SK-N-SH (cell line): ENCODE measurements at regions not wholly inside any gene's neighbourhood (a gene's known extent, or its start where the extent isn't known, plus 50 kb on each side); places are given as distances from the start of the nearest gene placed in this dataset.
A peak's percentile ranks its signal among the peaks of the same experiment; 100 is the strongest.

Experiments used
- CTCF ChIA-PET: fragments of 300-600, 350-600 bp; formaldehyde crosslinking; extraction: SDS; loops from one replicate; lab custom pipeline; 2021; lab: Yijun Ruan, JAX
- POLR2A ChIA-PET: fragments of 350-600 bp; sonication (Branson Sonifier 250); formaldehyde crosslinking; extraction: SDS; loops from one replicate; lab custom pipeline; 2020; ENCODE audit warnings: antibody characterized with exemption, inconsistent platforms; lab: Yijun Ruan, JAX
- DNase-seq: peaks from one replicate; pipeline ENCODE4 v3.0.0; 2012
- H2AFZ ChIP-seq: fragments of 200-600 bp; sonication (generic); 2 replicates; pipeline ENCODE4 v1.8.1; 2016; ENCODE audit warnings: antibody characterized with exemption, mild to moderate bottlenecking, low read depth
- H3F3A ChIP-seq: fragments of 200-600 bp; sonication (generic); replicated peaks from 2 replicates; pipeline ENCODE3; 2016; ENCODE audit warnings: antibody characterized with exemption, mild to moderate bottlenecking; ENCODE audit not compliant: insufficient read depth
- H3K27ac ChIP-seq, 2 experiments: fragments of 200-500 bp in 1 of 2; fragments of 200-600 bp in 1 of 2; sonication (Bioruptor generic) in 1 of 2; sonication (generic), shearing (Covaris generic) in 1 of 2; 2 replicates each; pipeline versions ENCODE4 v1.5.1 to v1.6.1; 2014 to 2016; ENCODE audit warnings: low read depth in 2 of 2, inconsistent platforms in 1 of 2, low read length in 1 of 2, mild to moderate bottlenecking in 1 of 2, mixed read lengths in 1 of 2
- H3K27me3 ChIP-seq: fragments of 200-600 bp; sonication (generic), shearing (Covaris generic); 2 replicates; pipeline ENCODE4 v1.6.1; 2016; ENCODE audit warnings: mixed run types; ENCODE audit not compliant: insufficient read depth
- H3K36me3 ChIP-seq, 2 experiments: fragments of 200-500 bp in 1 of 2; fragments of 200-600 bp in 1 of 2; sonication (Bioruptor generic) in 1 of 2; sonication (generic) in 1 of 2; replicated peaks in 1 of 2; 2 replicates each; pipeline versions ENCODE3 to v1.5.1; 2014 to 2016; ENCODE audit warnings: low read length in 1 of 2, mild to moderate bottlenecking in 1 of 2; ENCODE audit not compliant: insufficient read depth in 2 of 2, control insufficient read depth in 1 of 2
- H3K4me1 ChIP-seq, 2 experiments: fragments of 200-500 bp in 1 of 2; fragments of 200-600 bp in 1 of 2; sonication (Bioruptor generic) in 1 of 2; sonication (generic), shearing (Covaris generic) in 1 of 2; 2 replicates each; pipeline versions ENCODE4 v1.5.1 to v1.6.1; 2014 to 2016; ENCODE audit warnings: low read depth in 1 of 2, low read length in 1 of 2, mixed run types in 1 of 2; ENCODE audit not compliant: insufficient read depth in 2 of 2, control insufficient read depth in 1 of 2
- H3K4me2 ChIP-seq: fragments of 200-600 bp; sonication (generic), shearing (Covaris generic); 2 replicates; pipeline ENCODE4 v1.6.1; 2017; ENCODE audit warnings: mixed run types
- H3K4me3 ChIP-seq, 2 experiments: fragments of 200-500 bp in 1 of 2; fragments of 200-600 bp in 1 of 2; sonication (Bioruptor generic) in 1 of 2; sonication (generic), shearing (Covaris generic) in 1 of 2; 2 replicates each; pipeline versions ENCODE4 v1.5.1 to v1.8.1; 2014 to 2016; ENCODE audit warnings: low read depth in 2 of 2, inconsistent platforms in 1 of 2, low read length in 1 of 2, mild to moderate bottlenecking in 1 of 2, mixed read lengths in 1 of 2, moderate library complexity in 1 of 2
- H3K79me2 ChIP-seq: fragments of 200-600 bp; sonication (generic); 2 replicates; pipeline ENCODE4 v1.8.1; 2017; ENCODE audit warnings: mild to moderate bottlenecking; ENCODE audit not compliant: insufficient read depth
- H3K9ac ChIP-seq: fragments of 200-600 bp; sonication (generic); 2 replicates; pipeline ENCODE4 v1.6.1; 2017; ENCODE audit warnings: mixed run types
- H3K9me2 ChIP-seq: fragments of 200-600 bp; sonication (generic); 2 replicates; pipeline ENCODE4 v1.6.1; 2017; ENCODE audit warnings: mixed run types
- H3K9me3 ChIP-seq: fragments of 200-600 bp; sonication (generic); 2 replicates; pipeline ENCODE4 v1.6.1; 2017; ENCODE audit warnings: mixed run types, mild to moderate bottlenecking, moderate library complexity
- H4K20me1 ChIP-seq: fragments of 200-600 bp; sonication (generic); 2 replicates; pipeline ENCODE4 v1.6.1; 2017; ENCODE audit warnings: mild to moderate bottlenecking, mixed run types; ENCODE audit not compliant: insufficient read depth
- CHD2 ChIP-seq: fragments of 150-350 bp; IDR thresholded peaks from 2 replicates; pipeline ENCODE4 v1.6.1; 2018; ENCODE audit warnings: low read length; ENCODE audit not compliant: partially characterized antibody
- CTCF ChIP-seq: fragments of 200-600 bp; sonication (generic); IDR thresholded peaks from 2 replicates; pipeline ENCODE4 v1.6.1; 2017; ENCODE audit warnings: antibody characterized with exemption, mild to moderate bottlenecking, moderate library complexity
- GATA2 ChIP-seq: sonication (generic); formaldehyde crosslinking; IDR thresholded peaks from 2 replicates; pipeline ENCODE4 v1.5.0; 2020; ENCODE audit warnings: mild to moderate bottlenecking, missing genetic modification reagents
- MEF2A ChIP-seq: IDR thresholded peaks from 2 replicates; pipeline ENCODE4 v1.4.0; 2012; ENCODE audit warnings: low read depth, borderline replicate concordance
- MXI1 ChIP-seq: IDR thresholded peaks from 2 replicates; pipeline ENCODE4 v1.6.1; 2012; ENCODE audit warnings: mild to moderate bottlenecking, low read depth, low read length, improper control_type of control experiment
- NFIC ChIP-seq: IDR thresholded peaks from 2 replicates; pipeline ENCODE4 v1.4.0; 2012; ENCODE audit warnings: borderline replicate concordance
- TAF1 ChIP-seq: IDR thresholded peaks from 2 replicates; pipeline ENCODE4 v1.6.1; 2012; ENCODE audit warnings: low read depth, mild to moderate bottlenecking, low read length, moderate library complexity, borderline replicate concordance
- WGBS: methylation state at CpG from one replicate; pipeline ENCODE4 v1.1.6; 2017; ENCODE audit warnings: low lambda C conversion rate; 5-methylcytosine and 5-hydroxymethylcytosine counted together
- TF ChIP-seq, protein P1 (sequence below): fragments of 150-350 bp; IDR thresholded peaks from 2 replicates; pipeline ENCODE4 v1.6.1; 2017; ENCODE audit warnings: antibody characterized with exemption, low read length, low read depth, borderline replicate concordance

- no peaks in the 10 kb centered on the region for H3K36me3 ChIP-seq
- no peaks in the 10 kb centered on the region for H3K9me2 ChIP-seq
- peaks cover 0 to 2% of the 10 kb centered on the region in 2 experiments; a peak in 1 of 4 replicates for H3K4me1 ChIP-seq
- TF ChIP-seq MEF2A (no peak), TAF1 (no peak), MXI1 (no peak), CHD2 (no peak), CTCF (no peak), NFIC (no peak), GATA2 (peak; percentile 13; the same call in 1 of the 2 replicates)
- TF ChIP-seq, protein P1, sequence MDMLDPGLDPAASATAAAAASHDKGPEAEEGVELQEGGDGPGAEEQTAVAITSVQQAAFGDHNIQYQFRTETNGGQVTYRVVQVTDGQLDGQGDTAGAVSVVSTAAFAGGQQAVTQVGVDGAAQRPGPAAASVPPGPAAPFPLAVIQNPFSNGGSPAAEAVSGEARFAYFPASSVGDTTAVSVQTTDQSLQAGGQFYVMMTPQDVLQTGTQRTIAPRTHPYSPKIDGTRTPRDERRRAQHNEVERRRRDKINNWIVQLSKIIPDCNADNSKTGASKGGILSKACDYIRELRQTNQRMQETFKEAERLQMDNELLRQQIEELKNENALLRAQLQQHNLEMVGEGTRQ = no peak
- TF ChIP-seq, all 33 proteins: peak for 1
- no peak overlapping the region for H3K4me3 ChIP-seq
- CTCF ChIA-PET = interaction anchor here (0.8 to 13.5 kb wide), 20 partner anchors 9 to 728 kb away, joined by 3 to 196 read pairs (median 5); no protein-coding TSS in a partner anchor
- no peak overlapping the region for H3K4me2 ChIP-seq
- POLR2A ChIA-PET = interaction anchor here (0.6 kb wide), 1 partner anchor 51 kb away, joined by 3 read pairs; no protein-coding TSS in a partner anchor
- no peak for DNase-seq
- no peaks in the 10 kb centered on the region for H3F3A ChIP-seq
- H4K20me1 ChIP-seq = no peaks in the 10 kb centered on the region
- H3K79me2 ChIP-seq = no peaks in the 10 kb centered on the region
- no peak overlapping the region for H3K27ac ChIP-seq
- no peak overlapping the region for H2AFZ ChIP-seq
- no peak overlapping the region for H3K9ac ChIP-seq
- WGBS = 46% methylated on average over 4 of the region's 4 CpGs
- peaks cover 10% of the 10 kb centered on the region; the same call in 1 of the 2 replicates for H3K27me3 ChIP-seq
- H3K9me3 ChIP-seq = no peaks in the 10 kb centered on the region
These were observed 229.3 kb upstream of the PRSS58 start for GRCh38 chr7:142487124-142487523.

DNA sequence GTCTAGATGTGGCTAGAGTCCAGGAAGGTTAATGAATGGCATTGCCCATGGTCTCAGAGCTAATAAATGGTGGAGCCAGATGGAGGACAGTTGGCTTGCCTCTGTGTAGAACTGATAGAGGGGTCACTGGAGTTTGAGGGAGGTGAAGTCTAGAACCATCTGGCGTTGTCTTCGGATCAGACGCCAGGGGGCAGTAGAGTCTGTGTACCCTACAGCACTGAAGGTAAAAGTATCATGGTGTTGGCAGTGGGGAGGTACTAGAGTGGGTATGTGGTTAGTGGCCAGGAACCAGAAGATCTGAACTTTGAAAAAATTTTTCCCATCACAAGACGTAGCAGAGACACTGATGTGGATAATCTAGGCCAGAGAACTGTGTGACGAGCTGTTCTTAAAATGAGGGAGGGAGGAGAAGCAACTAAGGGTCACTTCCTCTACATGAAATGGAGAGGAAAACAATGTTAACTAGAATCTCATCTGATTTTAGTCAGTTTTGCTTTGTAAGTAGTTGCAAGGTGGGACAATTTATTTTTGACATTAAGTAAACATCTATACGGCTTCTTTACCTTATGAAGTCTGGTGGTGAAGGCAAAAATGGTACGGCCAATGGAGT lies 227.9 kb upstream of the PRSS58 start:
- H3K9me3 ChIP-seq = no peaks in the 10 kb centered on the region
- ChIA-PET POLR2A (no interaction called here), CTCF (interaction anchor here (0.6 to 13.5 kb wide), 13 partner anchors 9 to 839 kb away, joined by 3 to 196 read pairs (median 4); no protein-coding TSS in a partner anchor)
- H3K4me2 ChIP-seq = no peak overlapping the region
- WGBS = 77% methylated on average over 7 of the region's 7 CpGs
- H3K4me3 ChIP-seq = no peak overlapping the region
- no peaks in the 10 kb centered on the region for H3K36me3 ChIP-seq
- no peaks in the 10 kb centered on the region for H3F3A ChIP-seq
- H3K27ac ChIP-seq = no peak overlapping the region
- no peaks in the 10 kb centered on the region for H4K20me1 ChIP-seq
- no peak overlapping the region for H2AFZ ChIP-seq
- H3K4me1 ChIP-seq = peaks cover 0 to 2% of the 10 kb centered on the region in 2 experiments; a peak in 1 of 4 replicates
- no peak for TF ChIP-seq MXI1
- TF ChIP-seq CTCF = peak; percentile 56
- no peak for TF ChIP-seq NFIC
- H3K9me2 ChIP-seq = no peaks in the 10 kb centered on the region
- H3K79me2 ChIP-seq = no peaks in the 10 kb centered on the region
- DNase-seq = peak; percentile 15
- H3K27me3 ChIP-seq = peaks cover 10% of the 10 kb centered on the region; the same call in 1 of the 2 replicates
- no peak overlapping the region for H3K9ac ChIP-seq
